ENCODE measurements at regions not wholly inside any gene's neighbourhood (a gene's known extent, or its start where the extent isn't known, plus 50 kb on each side); places are given as distances from the start of the nearest gene placed in this dataset.

GRCh38 chr13:91146601-91147000 lies 200.9 kb upstream of the MIR17HG start:
- no peak overlapping the region for H3K27ac ChIP-seq (ENCODE audit: low read depth in 1 of 2, low read length in 1 of 2)
- no peak overlapping the region for H3K4me3 ChIP-seq (ENCODE audit: low read length in 2 of 2)
- no peaks in the 10 kb centered on the region for H3K4me1 ChIP-seq (ENCODE audit: control insufficient read depth in 2 of 2, insufficient read depth in 2 of 2, low read length in 2 of 2)
- no peaks in the 10 kb centered on the region for H3K36me3 ChIP-seq (ENCODE audit: control insufficient read depth in 2 of 2, insufficient read depth in 2 of 2, low read length in 1 of 2)
- H3K9me3 ChIP-seq (ENCODE audit: control insufficient read depth in 2 of 2, insufficient read depth in 1 of 2, low read length in 1 of 2): no peaks in the 10 kb centered on the region
- H3K27me3 ChIP-seq (ENCODE audit: control insufficient read depth in 2 of 2, insufficient read depth in 1 of 2, low read length in 1 of 2): no peaks in the 10 kb centered on the region
- no peak for DNase-seq (ENCODE audit: low read depth in 6 of 9, low spot score in 9 of 9)
- WGBS: 98% methylated on average over 2 of the region's 2 CpGs

GRCh38 chr13:91148098-91148497 lies 199.4 kb upstream of the MIR17HG start:
- H3K27ac ChIP-seq (ENCODE audit: low read depth in 1 of 2, low read length in 1 of 2): no peak overlapping the region
- H3K9me3 ChIP-seq (ENCODE audit: control insufficient read depth in 2 of 2, insufficient read depth in 1 of 2, low read length in 1 of 2): no peaks in the 10 kb centered on the region
- DNase-seq (ENCODE audit: low read depth in 6 of 9, low spot score in 9 of 9): no peak
- H3K27me3 ChIP-seq (ENCODE audit: control insufficient read depth in 2 of 2, insufficient read depth in 1 of 2, low read length in 1 of 2): no peaks in the 10 kb centered on the region
- H3K4me1 ChIP-seq (ENCODE audit: control insufficient read depth in 2 of 2, insufficient read depth in 2 of 2, low read length in 2 of 2): no peaks in the 10 kb centered on the region
- no peaks in the 10 kb centered on the region for H3K36me3 ChIP-seq (ENCODE audit: control insufficient read depth in 2 of 2, insufficient read depth in 2 of 2, low read length in 1 of 2)
- 96% methylated on average over 1 of the region's 1 CpG for WGBS
- no peak overlapping the region for H3K4me3 ChIP-seq (ENCODE audit: low read length in 2 of 2)

- H3K27ac ChIP-seq (ENCODE audit: low read depth in 1 of 2, low read length in 1 of 2): no peak overlapping the region
- DNase-seq (ENCODE audit: low read depth in 6 of 9, low spot score in 9 of 9): no peak
- no peaks in the 10 kb centered on the region for H3K9me3 ChIP-seq (ENCODE audit: control insufficient read depth in 2 of 2, insufficient read depth in 1 of 2, low read length in 1 of 2)
- H3K4me3 ChIP-seq (ENCODE audit: low read length in 2 of 2): no peak overlapping the region
- H3K36me3 ChIP-seq (ENCODE audit: control insufficient read depth in 2 of 2, insufficient read depth in 2 of 2, low read length in 1 of 2): no peaks in the 10 kb centered on the region
- no peaks in the 10 kb centered on the region for H3K27me3 ChIP-seq (ENCODE audit: control insufficient read depth in 2 of 2, insufficient read depth in 1 of 2, low read length in 1 of 2)
- no peaks in the 10 kb centered on the region for H3K4me1 ChIP-seq (ENCODE audit: control insufficient read depth in 2 of 2, insufficient read depth in 2 of 2, low read length in 2 of 2)
These were observed 195.6 kb upstream of the MIR17HG start for GRCh38 chr13:91151921-91152320.

DNA sequence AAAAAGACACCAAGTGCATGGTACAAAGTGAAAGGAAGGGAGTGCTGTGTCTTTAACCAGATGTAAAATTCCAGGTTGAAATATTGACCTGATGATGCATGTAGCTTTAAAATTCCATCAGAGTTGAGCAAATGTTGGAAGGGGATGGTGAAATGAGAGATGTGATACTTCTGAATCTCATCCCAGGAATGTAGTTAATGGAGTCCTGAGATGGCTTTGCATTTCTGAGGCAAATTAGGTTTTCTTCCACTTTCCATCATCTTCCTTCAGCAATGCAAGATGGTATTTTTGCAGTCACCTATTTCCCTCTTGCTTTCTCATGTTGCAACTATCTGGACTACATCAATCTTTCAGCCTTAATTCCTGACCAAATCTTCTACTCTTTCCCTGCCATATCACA lies 194.1 kb upstream of the MIR17HG start:
- Histone ChIP-seq H3K27me3 (ENCODE audit: control insufficient read depth in 2 of 2, insufficient read depth in 1 of 2, low read length in 1 of 2) (no peaks in the 10 kb centered on the region), H3K4me1 (ENCODE audit: control insufficient read depth in 2 of 2, insufficient read depth in 2 of 2, low read length in 2 of 2) (no peaks in the 10 kb centered on the region), H3K36me3 (ENCODE audit: control insufficient read depth in 2 of 2, insufficient read depth in 2 of 2, low read length in 1 of 2) (no peaks in the 10 kb centered on the region), H3K4me3 (ENCODE audit: low read length in 2 of 2) (no peak overlapping the region), H3K27ac (ENCODE audit: low read depth in 1 of 2, low read length in 1 of 2) (no peak overlapping the region), H3K9me3 (ENCODE audit: control insufficient read depth in 2 of 2, insufficient read depth in 1 of 2, low read length in 1 of 2) (no peaks in the 10 kb centered on the region)
- DNase-seq (ENCODE audit: low read depth in 6 of 9, low spot score in 9 of 9): no peak

- no peak overlapping the region for H3K4me3 ChIP-seq (ENCODE audit: low read length in 2 of 2)
- H3K36me3 ChIP-seq (ENCODE audit: control insufficient read depth in 2 of 2, insufficient read depth in 2 of 2, low read length in 1 of 2): no peaks in the 10 kb centered on the region
- no peaks in the 10 kb centered on the region for H3K9me3 ChIP-seq (ENCODE audit: control insufficient read depth in 2 of 2, insufficient read depth in 1 of 2, low read length in 1 of 2)
- H3K27ac ChIP-seq (ENCODE audit: low read depth in 1 of 2, low read length in 1 of 2): no peak overlapping the region
- WGBS: 85% methylated on average over 6 of the region's 6 CpGs
- no peaks in the 10 kb centered on the region for H3K4me1 ChIP-seq (ENCODE audit: control insufficient read depth in 2 of 2, insufficient read depth in 2 of 2, low read length in 2 of 2)
- no peaks in the 10 kb centered on the region for H3K27me3 ChIP-seq (ENCODE audit: control insufficient read depth in 2 of 2, insufficient read depth in 1 of 2, low read length in 1 of 2)
- DNase-seq (ENCODE audit: low read depth in 6 of 9, low spot score in 9 of 9): no peak
These were observed 192.7 kb upstream of the MIR17HG start for GRCh38 chr13:91154558-91155353.

DNA sequence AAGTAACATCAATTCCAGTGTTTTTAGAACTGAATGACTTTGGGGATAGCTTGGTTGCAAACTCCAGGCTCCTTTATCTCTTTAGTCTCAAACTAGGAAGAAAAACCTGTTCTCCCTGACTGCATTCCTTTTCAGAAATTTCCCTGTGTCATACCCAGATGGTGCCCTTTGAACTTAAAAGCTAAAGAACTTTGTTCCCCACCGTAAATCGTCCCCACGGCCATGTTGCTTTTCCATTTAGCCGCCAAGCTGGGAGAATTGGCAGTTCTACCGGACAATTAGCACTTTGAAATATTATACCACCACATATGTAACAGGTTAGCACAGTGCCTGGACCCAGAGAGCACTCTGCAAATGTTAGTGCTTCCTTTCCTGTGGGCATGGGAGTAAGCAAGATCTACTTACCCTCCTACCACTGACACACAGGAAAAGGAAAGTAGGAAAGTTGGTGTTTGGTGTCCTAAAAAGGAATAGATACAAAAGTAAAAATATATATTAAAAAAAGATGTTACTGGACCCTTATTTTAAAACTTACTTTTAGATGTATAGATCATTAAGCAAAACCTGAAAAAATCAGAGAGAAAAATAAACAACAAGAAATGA lies 191.9 kb upstream of the MIR17HG start:
- H3K27ac ChIP-seq (ENCODE audit: low read depth in 1 of 2, low read length in 1 of 2): no peak overlapping the region
- no peaks in the 10 kb centered on the region for H3K9me3 ChIP-seq (ENCODE audit: control insufficient read depth in 2 of 2, insufficient read depth in 1 of 2, low read length in 1 of 2)
- H3K27me3 ChIP-seq (ENCODE audit: control insufficient read depth in 2 of 2, insufficient read depth in 1 of 2, low read length in 1 of 2): no peaks in the 10 kb centered on the region
- no peaks in the 10 kb centered on the region for H3K36me3 ChIP-seq (ENCODE audit: control insufficient read depth in 2 of 2, insufficient read depth in 2 of 2, low read length in 1 of 2)
- WGBS: 86% methylated on average over 5 of the region's 5 CpGs
- no peak overlapping the region for H3K4me3 ChIP-seq (ENCODE audit: low read length in 2 of 2)
- no peak for DNase-seq (ENCODE audit: low read depth in 6 of 9, low spot score in 9 of 9)
- H3K4me1 ChIP-seq (ENCODE audit: control insufficient read depth in 2 of 2, insufficient read depth in 2 of 2, low read length in 2 of 2): no peaks in the 10 kb centered on the region

DNA sequence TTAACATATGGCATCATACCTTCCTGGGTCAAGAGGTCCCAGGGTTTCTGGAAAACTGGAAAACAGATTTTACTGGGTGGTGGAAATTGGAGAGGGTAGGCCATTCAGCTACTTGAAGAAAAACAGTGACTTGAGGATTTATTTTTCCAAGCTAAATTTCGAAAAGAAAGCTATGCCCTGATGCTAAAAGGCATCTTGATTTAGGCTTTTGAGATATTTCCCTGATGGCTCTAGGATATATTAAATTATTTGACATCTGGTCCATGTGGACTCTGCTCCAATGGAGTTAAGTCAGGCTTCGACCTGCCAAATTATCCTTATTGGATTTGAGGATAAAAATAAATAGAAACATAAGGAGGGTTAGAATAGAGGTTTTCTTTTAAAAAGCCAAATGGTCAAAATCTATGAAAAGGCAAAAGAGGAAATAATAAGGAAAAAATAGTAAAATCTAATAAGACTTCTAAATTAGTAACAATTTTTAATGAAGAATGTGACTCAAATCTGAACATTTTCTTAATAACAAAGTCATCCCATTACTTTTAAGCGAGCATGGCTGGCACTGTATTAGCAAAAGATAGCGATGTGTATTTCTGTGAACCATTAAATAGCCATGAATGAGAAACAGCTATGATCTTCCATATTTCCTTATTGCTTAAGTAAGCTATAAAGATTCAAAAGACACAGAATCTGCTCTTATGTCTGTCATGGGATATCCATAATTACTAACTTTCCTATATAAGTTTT lies 190.0 kb upstream of the MIR17HG start:
- Histone ChIP-seq H3K4me1 (ENCODE audit: control insufficient read depth in 2 of 2, insufficient read depth in 2 of 2, low read length in 2 of 2) (no peaks in the 10 kb centered on the region), H3K27me3 (ENCODE audit: control insufficient read depth in 2 of 2, insufficient read depth in 1 of 2, low read length in 1 of 2) (no peaks in the 10 kb centered on the region), H3K27ac (ENCODE audit: low read depth in 1 of 2, low read length in 1 of 2) (no peak overlapping the region), H3K36me3 (ENCODE audit: control insufficient read depth in 2 of 2, insufficient read depth in 2 of 2, low read length in 1 of 2) (no peaks in the 10 kb centered on the region), H3K4me3 (ENCODE audit: low read length in 2 of 2) (no peak overlapping the region), H3K9me3 (ENCODE audit: control insufficient read depth in 2 of 2, insufficient read depth in 1 of 2, low read length in 1 of 2) (no peaks in the 10 kb centered on the region)
- WGBS: 93% methylated on average over 4 of the region's 4 CpGs
- DNase-seq (ENCODE audit: low read depth in 6 of 9, low spot score in 9 of 9): no peak

- no peaks in the 10 kb centered on the region for H3K4me1 ChIP-seq (ENCODE audit: control insufficient read depth in 2 of 2, insufficient read depth in 2 of 2, low read length in 2 of 2)
- no peak for DNase-seq (ENCODE audit: low read depth in 6 of 9, low spot score in 9 of 9)
- no peak overlapping the region for H3K4me3 ChIP-seq (ENCODE audit: low read length in 2 of 2)
- H3K27ac ChIP-seq (ENCODE audit: low read depth in 1 of 2, low read length in 1 of 2): no peak overlapping the region
- no peaks in the 10 kb centered on the region for H3K36me3 ChIP-seq (ENCODE audit: control insufficient read depth in 2 of 2, insufficient read depth in 2 of 2, low read length in 1 of 2)
- no peaks in the 10 kb centered on the region for H3K9me3 ChIP-seq (ENCODE audit: control insufficient read depth in 2 of 2, insufficient read depth in 1 of 2, low read length in 1 of 2)
- H3K27me3 ChIP-seq (ENCODE audit: control insufficient read depth in 2 of 2, insufficient read depth in 1 of 2, low read length in 1 of 2): no peaks in the 10 kb centered on the region
- 31% methylated on average over 4 of the region's 4 CpGs for WGBS
These were observed 189.5 kb upstream of the MIR17HG start for GRCh38 chr13:91158017-91158395.

GRCh38 chr13:91162180-91162579 lies 185.3 kb upstream of the MIR17HG start:
- Histone ChIP-seq H3K4me3 (ENCODE audit: low read length in 2 of 2) (no peak overlapping the region), H3K4me1 (ENCODE audit: control insufficient read depth in 2 of 2, insufficient read depth in 2 of 2, low read length in 2 of 2) (no peaks in the 10 kb centered on the region), H3K9me3 (ENCODE audit: control insufficient read depth in 2 of 2, insufficient read depth in 1 of 2, low read length in 1 of 2) (no peaks in the 10 kb centered on the region), H3K27me3 (ENCODE audit: control insufficient read depth in 2 of 2, insufficient read depth in 1 of 2, low read length in 1 of 2) (no peaks in the 10 kb centered on the region), H3K27ac (ENCODE audit: low read depth in 1 of 2, low read length in 1 of 2) (no peak overlapping the region), H3K36me3 (ENCODE audit: control insufficient read depth in 2 of 2, insufficient read depth in 2 of 2, low read length in 1 of 2) (no peaks in the 10 kb centered on the region)
- no peak for DNase-seq (ENCODE audit: low read depth in 6 of 9, low spot score in 9 of 9)
- WGBS: 98% methylated on average over 3 of the region's 3 CpGs

Data from thymus (tissue), 11 donors.